ENCODE measurements at regions not wholly inside any gene's neighbourhood (a gene's known extent, or its start where the extent isn't known, plus 50 kb on each side); places are given as distances from the start of the nearest gene placed in this dataset.

DNA sequence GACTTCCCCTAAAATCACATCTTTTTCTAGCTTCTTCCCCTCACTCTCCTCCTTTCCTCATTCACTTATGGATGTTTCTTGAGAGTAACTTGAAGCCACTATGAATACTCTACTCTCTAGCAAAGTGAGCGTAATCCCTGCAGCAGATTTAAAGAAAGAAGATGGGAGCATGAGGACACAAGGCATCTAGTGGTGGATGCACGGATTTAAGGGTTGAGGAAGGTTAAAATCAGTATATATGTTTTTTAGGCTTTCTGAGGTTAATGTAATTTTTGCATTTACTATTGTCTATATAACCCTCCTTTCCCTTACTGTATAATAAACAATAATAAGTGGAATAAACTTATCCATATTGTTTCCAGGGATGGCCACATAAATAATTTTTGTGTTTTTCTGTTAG is 495.2 kb upstream of the TPK1 start:
- TF ChIP-seq EZH2 (IDR thresholded peaks at IDR 0.05; ENCODE audit: low read depth, unreplicated experiment) (no peak), CTCF (conservative IDR thresholded peaks at IDR 0.05; ENCODE audit: low read depth in 2 of 2) (peak; percentile 30 to 40; a peak in 2 of 4 replicates), POLR2AphosphoS5 (IDR thresholded peaks at IDR 0.05; ENCODE audit: low read depth) (no peak), EZH2phosphoT487 (IDR thresholded peaks at IDR 0.05; ENCODE audit: unreplicated experiment) (no peak), CREB1 (CRISPR knock-in tag; IDR thresholded peaks at IDR 0.05; ENCODE audit: low read depth) (no peak), JUNB (IDR thresholded peaks at IDR 0.05; ENCODE audit: unreplicated experiment) (no peak), ZNF114 (CRISPR knock-in tag; IDR thresholded peaks at IDR 0.05) (no peak), STAT1 (IDR thresholded peaks at IDR 0.05; ENCODE audit: unreplicated experiment) (no peak)
- TF ChIP-seq, protein P1, sequence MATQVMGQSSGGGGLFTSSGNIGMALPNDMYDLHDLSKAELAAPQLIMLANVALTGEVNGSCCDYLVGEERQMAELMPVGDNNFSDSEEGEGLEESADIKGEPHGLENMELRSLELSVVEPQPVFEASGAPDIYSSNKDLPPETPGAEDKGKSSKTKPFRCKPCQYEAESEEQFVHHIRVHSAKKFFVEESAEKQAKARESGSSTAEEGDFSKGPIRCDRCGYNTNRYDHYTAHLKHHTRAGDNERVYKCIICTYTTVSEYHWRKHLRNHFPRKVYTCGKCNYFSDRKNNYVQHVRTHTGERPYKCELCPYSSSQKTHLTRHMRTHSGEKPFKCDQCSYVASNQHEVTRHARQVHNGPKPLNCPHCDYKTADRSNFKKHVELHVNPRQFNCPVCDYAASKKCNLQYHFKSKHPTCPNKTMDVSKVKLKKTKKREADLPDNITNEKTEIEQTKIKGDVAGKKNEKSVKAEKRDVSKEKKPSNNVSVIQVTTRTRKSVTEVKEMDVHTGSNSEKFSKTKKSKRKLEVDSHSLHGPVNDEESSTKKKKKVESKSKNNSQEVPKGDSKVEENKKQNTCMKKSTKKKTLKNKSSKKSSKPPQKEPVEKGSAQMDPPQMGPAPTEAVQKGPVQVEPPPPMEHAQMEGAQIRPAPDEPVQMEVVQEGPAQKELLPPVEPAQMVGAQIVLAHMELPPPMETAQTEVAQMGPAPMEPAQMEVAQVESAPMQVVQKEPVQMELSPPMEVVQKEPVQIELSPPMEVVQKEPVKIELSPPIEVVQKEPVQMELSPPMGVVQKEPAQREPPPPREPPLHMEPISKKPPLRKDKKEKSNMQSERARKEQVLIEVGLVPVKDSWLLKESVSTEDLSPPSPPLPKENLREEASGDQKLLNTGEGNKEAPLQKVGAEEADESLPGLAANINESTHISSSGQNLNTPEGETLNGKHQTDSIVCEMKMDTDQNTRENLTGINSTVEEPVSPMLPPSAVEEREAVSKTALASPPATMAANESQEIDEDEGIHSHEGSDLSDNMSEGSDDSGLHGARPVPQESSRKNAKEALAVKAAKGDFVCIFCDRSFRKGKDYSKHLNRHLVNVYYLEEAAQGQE (IDR thresholded peaks at IDR 0.05; ENCODE audit: unreplicated experiment) = no peak

Measured in GM23338 (cell line).